NCI-H1694 (cell line): ENCODE measurements at regions not wholly inside any gene's neighbourhood (a gene's known extent, or its start where the extent isn't known, plus 50 kb on each side); places are given as distances from the start of the nearest gene placed in this dataset.

ENCODE experiments used
- DNase-seq: peaks from one replicate; lab custom pipeline; 2025; lab: John Stamatoyannopoulos, UW

DNA sequence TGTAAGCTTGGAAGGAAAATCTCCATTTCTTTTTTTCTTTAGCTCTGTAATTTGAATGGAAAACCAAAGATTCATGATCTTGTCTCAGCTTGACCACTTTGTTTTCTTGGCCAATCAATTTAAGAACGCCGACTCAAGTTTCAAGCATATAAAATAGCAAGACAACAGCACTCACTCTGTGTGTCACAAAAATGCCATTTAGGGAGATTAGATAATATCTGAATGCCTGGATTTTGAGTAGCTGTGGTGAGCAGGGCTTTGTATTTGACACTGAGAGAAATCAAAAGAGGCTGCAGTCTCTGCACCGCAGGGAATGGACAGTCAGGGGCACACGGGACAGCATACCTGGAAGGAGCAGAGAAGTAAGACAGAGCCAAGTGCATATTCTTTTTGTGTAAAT, 209.5 kb upstream of the SLC10A2 start:
- no peak for DNase-seq

DNA sequence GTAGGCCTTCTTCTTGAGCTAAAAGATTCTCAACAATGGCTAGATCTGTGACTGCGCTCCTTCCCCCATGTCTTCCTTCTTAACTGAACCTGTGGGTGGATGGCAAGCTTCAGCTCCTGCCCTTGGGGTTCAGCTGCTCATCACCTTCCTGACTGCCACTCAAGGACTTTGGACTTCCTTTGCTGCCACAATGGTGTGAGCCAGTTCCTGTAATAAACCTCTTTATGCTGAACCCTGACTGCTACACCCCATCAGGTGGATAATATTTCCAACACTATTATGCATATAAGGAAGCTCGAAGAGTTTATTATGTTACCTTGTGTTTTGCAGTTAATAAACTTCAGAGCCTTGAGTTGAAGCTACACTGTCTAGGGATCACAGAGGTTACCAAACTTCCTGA, 208.9 kb upstream of the SLC10A2 start:
- no peak for DNase-seq

DNA sequence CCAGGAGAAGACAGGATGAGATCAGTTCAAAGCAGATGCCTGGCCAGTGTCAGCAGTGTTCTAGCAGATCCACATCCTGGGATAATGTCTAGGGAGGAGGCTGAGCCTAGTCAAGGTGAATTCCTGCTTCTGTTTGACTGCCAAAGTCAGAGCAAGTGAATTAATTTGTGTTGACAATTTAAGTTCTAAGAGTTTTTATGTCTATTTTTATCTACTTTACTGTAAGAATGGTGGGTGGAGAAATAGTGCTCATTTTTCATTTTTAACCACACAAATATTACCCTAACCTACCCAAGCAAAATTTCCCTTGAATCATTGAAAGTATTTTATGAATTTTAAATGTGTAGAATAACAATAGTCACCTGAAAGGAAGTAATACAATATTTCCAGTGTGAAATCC, 207.6 kb upstream of the SLC10A2 start:
- DNase-seq, result no peak

GRCh38 chr13:103272770-103273169, 206.6 kb upstream of the SLC10A2 start:
- DNase-seq, result no peak

DNA sequence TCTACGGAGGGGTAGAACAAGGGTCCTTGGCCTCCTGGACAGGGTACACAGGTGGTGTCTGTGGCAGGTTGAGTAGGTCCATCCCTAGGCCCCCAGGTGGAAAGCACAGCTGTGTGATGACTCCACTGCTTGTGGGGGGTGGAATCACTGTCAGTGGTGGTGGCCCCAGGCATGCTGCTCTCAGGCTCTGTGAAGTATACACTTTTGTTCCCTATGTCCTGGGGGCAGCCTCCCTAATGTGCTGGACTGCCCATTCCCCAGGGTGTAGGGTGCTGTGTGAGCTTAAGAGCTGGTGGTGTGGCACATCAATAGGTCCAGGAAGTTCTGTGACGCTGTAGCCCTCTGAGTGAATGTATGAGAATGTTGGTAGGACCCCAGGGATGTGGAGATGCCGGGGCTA, 197.2 kb upstream of the SLC10A2 start:
- no peak for DNase-seq

DNA sequence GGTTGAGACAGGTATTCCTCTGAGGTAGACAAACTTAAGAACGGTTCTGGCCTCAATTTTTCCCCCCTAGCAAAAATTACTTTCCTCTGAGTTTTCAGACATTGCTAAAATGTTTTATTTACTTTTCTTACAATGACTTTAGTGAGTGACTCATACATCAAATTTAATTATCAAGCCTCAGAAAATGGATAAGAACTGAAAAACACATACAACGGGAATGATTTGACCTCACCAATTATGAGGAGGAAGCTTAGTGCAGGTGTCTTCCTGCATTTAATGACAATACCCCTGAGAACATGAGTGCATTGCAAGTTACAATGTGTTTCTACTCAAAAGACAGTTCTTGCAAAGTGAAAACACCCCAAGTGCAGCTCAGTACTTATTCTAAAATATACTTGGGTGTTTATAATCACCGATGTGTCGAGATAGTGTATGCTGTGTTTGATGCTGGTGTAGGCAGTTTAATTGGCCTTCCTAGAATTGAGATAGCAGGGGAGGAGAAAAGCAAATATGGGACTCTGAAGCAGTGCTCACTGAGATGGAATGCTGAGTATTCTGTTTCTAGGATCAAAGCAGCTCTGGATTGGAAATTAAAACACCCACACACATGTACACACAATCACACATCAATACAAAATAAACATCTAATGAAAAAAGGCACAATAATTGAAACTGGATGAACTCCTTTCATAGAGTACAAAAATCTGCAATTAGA, 189.5 kb upstream of the SLC10A2 start:
- DNase-seq, result no peak

GRCh38 chr13:103250071-103250470, 183.9 kb upstream of the SLC10A2 start:
- DNase-seq, result peak; percentile 30

GRCh38 chr13:103246581-103247200, 180.5 kb upstream of the SLC10A2 start:
- no peak for DNase-seq

DNA sequence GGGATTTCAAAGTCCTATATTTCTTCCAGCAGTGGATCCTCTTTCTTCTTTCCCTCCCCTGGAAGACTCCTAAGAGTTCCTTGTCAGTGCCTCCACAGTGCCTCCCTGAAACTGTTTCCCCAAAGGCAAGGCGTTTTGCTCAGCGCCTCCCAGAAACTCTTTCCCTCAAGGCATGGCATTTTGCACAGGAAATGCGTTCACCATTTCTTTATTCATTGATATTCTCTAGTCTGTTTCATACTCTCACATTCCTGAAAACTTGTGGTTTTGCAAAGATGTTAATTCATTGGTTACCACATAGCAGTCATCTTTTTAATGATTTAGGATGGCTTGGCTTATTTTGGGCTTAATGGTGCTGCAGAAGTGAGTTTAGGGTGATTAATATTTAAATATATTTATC, 177.3 kb upstream of the SLC10A2 start:
- DNase-seq, result no peak

- DNase-seq, result no peak
These were observed 172.2 kb upstream of the SLC10A2 start for GRCh38 chr13:103238441-103238840.

DNA sequence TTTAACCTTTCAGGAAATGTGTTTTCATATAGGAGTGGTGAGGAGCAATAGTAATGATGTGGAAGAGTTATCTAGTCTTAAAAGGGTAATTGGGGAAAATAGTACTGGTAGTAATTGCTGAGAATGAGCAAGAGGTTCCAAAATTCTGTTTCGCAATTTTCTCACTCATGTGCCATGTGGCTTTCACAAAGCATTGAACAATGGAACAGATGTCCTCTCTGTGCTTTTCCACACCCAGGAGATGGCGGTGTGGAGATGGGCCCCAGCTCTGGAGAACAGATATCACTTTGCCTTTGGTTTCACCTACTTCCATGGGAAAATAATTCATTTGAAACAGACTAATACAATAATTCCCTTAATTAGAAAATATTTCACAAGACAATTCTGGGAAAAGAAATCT, 170.0 kb upstream of the SLC10A2 start:
- no peak for DNase-seq

- no peak for DNase-seq
These were observed 163.5 kb upstream of the SLC10A2 start for GRCh38 chr13:103229674-103230073.

DNA sequence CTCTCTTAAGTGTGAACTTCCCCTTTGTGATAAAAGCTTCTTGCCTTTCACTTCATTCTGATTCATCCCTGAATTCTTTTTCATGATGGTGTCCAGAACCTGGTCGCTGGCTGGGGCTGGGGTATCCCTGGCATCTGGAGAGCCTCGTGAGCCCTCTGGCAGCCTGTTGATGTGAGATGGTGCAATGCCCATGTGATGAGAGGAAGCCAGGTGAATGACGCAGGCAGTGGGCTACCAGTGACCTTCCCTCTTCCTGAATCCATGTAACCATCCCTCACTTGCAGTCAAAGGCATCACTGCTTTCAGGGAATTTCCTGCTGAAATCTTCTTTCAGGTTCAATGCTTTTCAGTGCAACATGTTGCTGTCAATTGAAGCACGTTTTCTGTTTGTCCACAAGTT, 158.6 kb upstream of the SLC10A2 start:
- no peak for DNase-seq

GRCh38 chr13:103222683-103223082, 156.5 kb upstream of the SLC10A2 start:
- DNase-seq, result peak; percentile 5

- DNase-seq, result no peak
These were observed 152.0 kb upstream of the SLC10A2 start for GRCh38 chr13:103218253-103218652.

- DNase-seq, result no peak
These were observed 146.9 kb upstream of the SLC10A2 start for GRCh38 chr13:103213152-103213551.

GRCh38 chr13:103210348-103210747, 144.1 kb upstream of the SLC10A2 start:
- DNase-seq, result no peak

GRCh38 chr13:103203735-103204330, 137.6 kb upstream of the SLC10A2 start:
- no peak for DNase-seq

GRCh38 chr13:103200118-103200885, 134.1 kb upstream of the SLC10A2 start:
- DNase-seq, result no peak

DNA sequence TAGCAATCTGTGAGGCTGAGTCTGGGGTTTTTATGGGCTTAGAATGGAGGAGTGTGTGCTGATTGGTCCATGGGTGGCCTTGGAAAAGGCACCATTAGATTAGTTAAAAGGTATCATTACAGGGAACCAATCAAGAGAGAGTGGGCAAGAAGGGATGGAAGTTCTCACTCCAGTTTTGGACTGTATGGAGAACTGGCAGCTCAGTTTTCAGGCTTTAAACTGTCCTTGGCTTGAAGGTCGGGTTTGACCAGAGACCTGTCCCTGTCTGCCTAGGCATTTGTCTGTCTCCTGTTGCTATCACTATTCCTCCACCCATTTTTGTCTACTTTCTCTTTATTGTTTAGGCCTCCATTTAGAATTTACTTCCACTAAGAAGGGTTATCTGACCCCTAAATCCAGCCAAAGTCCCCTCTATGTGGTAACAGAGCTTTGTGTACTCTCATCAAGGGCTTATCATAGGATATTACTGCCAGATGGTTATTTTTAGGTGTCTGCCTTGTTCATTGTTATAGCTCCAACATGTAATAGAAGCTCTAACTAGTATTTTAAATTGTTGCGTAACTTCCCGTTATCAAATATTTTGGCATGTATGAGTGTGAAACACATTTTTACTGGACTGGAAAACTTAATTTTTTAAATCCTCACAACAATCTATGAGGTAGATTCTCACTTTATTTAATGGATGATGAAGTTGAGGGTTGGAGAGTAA, 133.3 kb upstream of the SLC10A2 start:
- DNase-seq, result no peak

- DNase-seq, result no peak
These were observed 130.1 kb upstream of the SLC10A2 start for GRCh38 chr13:103196356-103196755.

DNA sequence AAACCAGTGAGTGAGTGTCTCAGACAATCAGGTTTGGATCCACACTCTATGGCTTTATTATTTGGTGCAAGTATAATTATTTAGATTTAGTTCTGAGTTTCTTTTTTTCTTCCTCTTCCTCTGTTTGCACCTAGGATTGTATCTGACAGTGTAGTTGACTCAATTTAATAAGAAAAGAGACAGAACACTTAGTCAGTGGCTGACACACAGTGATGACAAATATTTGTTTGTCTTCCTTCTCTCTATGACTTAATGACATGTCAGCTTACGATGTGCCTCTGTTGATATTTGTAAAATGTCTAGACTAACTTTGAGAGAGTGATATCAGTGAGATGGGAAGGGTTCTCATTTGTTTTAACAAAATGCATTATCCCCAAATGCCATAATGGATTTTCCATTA, 129.5 kb upstream of the SLC10A2 start:
- no peak for DNase-seq
